HEK293 (cell line): ENCODE measurements at regions not wholly inside any gene's neighbourhood (a gene's known extent, or its start where the extent isn't known, plus 50 kb on each side); places are given as distances from the start of the nearest gene placed in this dataset.

ENCODE experiments used
- PRDM10 ChIP-seq: fragments of 450-650 bp; formaldehyde crosslinking; IDR thresholded peaks from 2 replicates; pipeline ENCODE4 v1.5.1; 2016; ENCODE audit warnings: missing biosample characterization, missing genetic modification characterization
- ZNF560 ChIP-seq: fragments of 450-650 bp; formaldehyde crosslinking; IDR thresholded peaks from 2 replicates; pipeline ENCODE4 v1.5.1; 2017; ENCODE audit warnings: missing biosample characterization, missing genetic modification characterization, borderline replicate concordance

GRCh38 chr2:179377296-179377695, 112.7 kb upstream of the SESTD1 start:
- no peak for TF ChIP-seq PRDM10 (tag by site-specific recombination)
- TF ChIP-seq ZNF560 (tag by site-specific recombination) = no peak
